ENCODE measurements at regions not wholly inside any gene's neighbourhood (a gene's known extent, or its start where the extent isn't known, plus 50 kb on each side); places are given as distances from the start of the nearest gene placed in this dataset.

DNA sequence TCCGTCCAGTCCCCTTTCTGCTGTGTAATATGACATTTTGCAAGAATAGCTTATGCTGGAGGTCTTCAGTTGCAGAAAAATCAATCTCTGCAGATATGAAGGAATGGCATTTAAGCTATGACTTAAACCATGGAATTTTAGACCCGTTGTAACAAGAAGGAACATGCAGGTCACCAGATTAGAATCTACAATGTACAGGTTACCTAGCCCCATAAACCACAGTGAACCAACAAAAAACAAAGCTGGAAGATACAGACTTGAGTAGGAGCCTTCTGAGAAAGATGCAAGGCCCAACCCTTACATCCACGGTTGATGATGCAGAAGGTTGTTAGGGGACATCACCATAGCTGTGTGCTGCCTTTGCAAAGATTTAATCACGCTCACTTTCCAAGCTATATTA, 132.5 kb downstream of the WT1 start:
- no peak overlapping the region for H2AFZ ChIP-seq (ENCODE audit: low read length)
- H3K36me3 ChIP-seq (replicated peaks; ENCODE audit: insufficient read depth, low read length) = no peaks in the 10 kb centered on the region
- TF ChIP-seq, protein P1, sequence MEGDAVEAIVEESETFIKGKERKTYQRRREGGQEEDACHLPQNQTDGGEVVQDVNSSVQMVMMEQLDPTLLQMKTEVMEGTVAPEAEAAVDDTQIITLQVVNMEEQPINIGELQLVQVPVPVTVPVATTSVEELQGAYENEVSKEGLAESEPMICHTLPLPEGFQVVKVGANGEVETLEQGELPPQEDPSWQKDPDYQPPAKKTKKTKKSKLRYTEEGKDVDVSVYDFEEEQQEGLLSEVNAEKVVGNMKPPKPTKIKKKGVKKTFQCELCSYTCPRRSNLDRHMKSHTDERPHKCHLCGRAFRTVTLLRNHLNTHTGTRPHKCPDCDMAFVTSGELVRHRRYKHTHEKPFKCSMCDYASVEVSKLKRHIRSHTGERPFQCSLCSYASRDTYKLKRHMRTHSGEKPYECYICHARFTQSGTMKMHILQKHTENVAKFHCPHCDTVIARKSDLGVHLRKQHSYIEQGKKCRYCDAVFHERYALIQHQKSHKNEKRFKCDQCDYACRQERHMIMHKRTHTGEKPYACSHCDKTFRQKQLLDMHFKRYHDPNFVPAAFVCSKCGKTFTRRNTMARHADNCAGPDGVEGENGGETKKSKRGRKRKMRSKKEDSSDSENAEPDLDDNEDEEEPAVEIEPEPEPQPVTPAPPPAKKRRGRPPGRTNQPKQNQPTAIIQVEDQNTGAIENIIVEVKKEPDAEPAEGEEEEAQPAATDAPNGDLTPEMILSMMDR (IDR thresholded peaks at IDR 0.05; ENCODE audit: low read length) = no peak
- TF ChIP-seq EZH2phosphoT487 (IDR thresholded peaks at IDR 0.05; ENCODE audit: low read length) = no peak
- no peak for TF ChIP-seq EZH2 (optimal IDR thresholded peaks at IDR 0.05; ENCODE audit: low read depth, low read length)
- H3K9me2 ChIP-seq (replicated peaks; ENCODE audit: insufficient read depth, low read length) = no peaks in the 10 kb centered on the region
- no peaks in the 10 kb centered on the region for H3K4me1 ChIP-seq (ENCODE audit: low read length)
- no peak overlapping the region for H3K4me2 ChIP-seq (ENCODE audit: low read depth, low read length)
- no peak overlapping the region for H3K9ac ChIP-seq (ENCODE audit: low read length)
- H3K27me3 ChIP-seq (replicated peaks; ENCODE audit: insufficient read depth, low read length) = no peaks in the 10 kb centered on the region
- H3K27ac ChIP-seq (ENCODE audit: low read length) = no peak overlapping the region
- H4K20me1 ChIP-seq (ENCODE audit: insufficient read depth, low read length) = no peaks in the 10 kb centered on the region
- H3K79me2 ChIP-seq (ENCODE audit: low read length) = no peaks in the 10 kb centered on the region
- no peaks in the 10 kb centered on the region for H3K9me3 ChIP-seq (replicated peaks; ENCODE audit: insufficient read depth, low read length)
- no peak for DNase-seq
- H3F3A ChIP-seq (ENCODE audit: insufficient read depth, low read length) = no peaks in the 10 kb centered on the region
- H3K4me3 ChIP-seq (ENCODE audit: low read length) = no peak overlapping the region

DNA sequence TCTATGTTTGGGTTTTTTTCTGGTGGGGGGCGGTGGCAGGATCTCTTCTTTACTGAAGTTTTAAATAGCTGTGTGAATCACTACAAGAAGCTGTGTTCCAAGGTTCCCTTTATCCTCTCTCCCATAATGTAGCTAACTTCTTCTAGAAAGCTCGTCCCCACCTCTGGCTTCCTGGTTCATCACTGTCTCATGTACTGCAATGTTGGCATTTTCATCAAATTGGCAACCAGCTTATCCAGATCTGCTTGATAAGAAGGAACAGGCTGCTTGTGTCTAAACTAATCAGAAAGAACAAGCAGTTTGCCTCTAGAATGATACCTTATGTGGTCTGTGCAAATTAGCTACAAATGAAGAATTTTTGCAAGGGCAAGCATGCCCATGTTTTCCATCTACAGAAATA, 130.8 kb downstream of the WT1 start:
- Histone ChIP-seq H3K27me3 (replicated peaks; ENCODE audit: insufficient read depth, low read length) (no peaks in the 10 kb centered on the region), H3K4me1 (ENCODE audit: low read length) (no peaks in the 10 kb centered on the region), H3K9me3 (replicated peaks; ENCODE audit: insufficient read depth, low read length) (no peaks in the 10 kb centered on the region), H3K79me2 (ENCODE audit: low read length) (no peaks in the 10 kb centered on the region), H3K9ac (ENCODE audit: low read length) (no peak overlapping the region), H3K4me3 (ENCODE audit: low read length) (no peak overlapping the region), H3K36me3 (replicated peaks; ENCODE audit: insufficient read depth, low read length) (no peaks in the 10 kb centered on the region), H4K20me1 (ENCODE audit: insufficient read depth, low read length) (no peaks in the 10 kb centered on the region), H3K4me2 (ENCODE audit: low read depth, low read length) (no peak overlapping the region), H3K9me2 (replicated peaks; ENCODE audit: insufficient read depth, low read length) (no peaks in the 10 kb centered on the region), H3F3A (ENCODE audit: insufficient read depth, low read length) (no peaks in the 10 kb centered on the region), H2AFZ (ENCODE audit: low read length) (no peak overlapping the region), H3K27ac (ENCODE audit: low read length) (no peak overlapping the region)
- no peak for DNase-seq
- no peak for TF ChIP-seq EZH2 (optimal IDR thresholded peaks at IDR 0.05; ENCODE audit: low read depth, low read length)
- TF ChIP-seq EZH2phosphoT487 (IDR thresholded peaks at IDR 0.05; ENCODE audit: low read length) = no peak
- TF ChIP-seq, protein P1 (IDR thresholded peaks at IDR 0.05; ENCODE audit: low read length) = no peak

DNA sequence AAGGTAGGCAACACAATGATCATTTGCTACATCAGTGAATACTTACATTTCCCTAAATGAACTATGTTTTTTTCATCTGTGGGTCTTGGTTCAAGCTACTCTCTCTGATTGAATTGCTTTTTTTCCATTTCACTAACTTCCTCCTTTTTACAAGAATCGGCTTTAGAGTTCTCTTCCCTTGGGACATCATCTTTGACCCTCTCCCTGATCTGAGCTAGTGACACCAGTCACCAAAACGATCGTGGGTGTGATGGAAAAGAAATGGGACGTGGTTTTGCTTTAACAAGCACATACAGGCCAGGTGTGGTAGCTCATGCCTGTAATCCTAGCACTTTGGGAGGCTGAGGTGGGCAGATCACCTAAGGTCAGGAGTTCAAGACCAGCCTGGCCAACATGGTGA, 129.9 kb downstream of the WT1 start:
- TF ChIP-seq, protein P1 (IDR thresholded peaks at IDR 0.05; ENCODE audit: low read length) = no peak
- TF ChIP-seq EZH2 (optimal IDR thresholded peaks at IDR 0.05; ENCODE audit: low read depth, low read length) (no peak), EZH2phosphoT487 (IDR thresholded peaks at IDR 0.05; ENCODE audit: low read length) (no peak)
- no peak overlapping the region for H2AFZ ChIP-seq (ENCODE audit: low read length)

More for the DNA sequence above, 129.9 kb downstream of the WT1 start:
- no peaks in the 10 kb centered on the region for H3K4me1 ChIP-seq (ENCODE audit: low read length)
- H3K9me2 ChIP-seq (replicated peaks; ENCODE audit: insufficient read depth, low read length) = no peaks in the 10 kb centered on the region
- no peaks in the 10 kb centered on the region for H3K79me2 ChIP-seq (ENCODE audit: low read length)
- H3K4me2 ChIP-seq (ENCODE audit: low read depth, low read length) = no peak overlapping the region
- no peaks in the 10 kb centered on the region for H3K9me3 ChIP-seq (replicated peaks; ENCODE audit: insufficient read depth, low read length)
- no peaks in the 10 kb centered on the region for H3K36me3 ChIP-seq (replicated peaks; ENCODE audit: insufficient read depth, low read length)
- H3F3A ChIP-seq (ENCODE audit: insufficient read depth, low read length) = no peaks in the 10 kb centered on the region
- no peak for DNase-seq
- H3K4me3 ChIP-seq (ENCODE audit: low read length) = no peak overlapping the region
- H3K27me3 ChIP-seq (replicated peaks; ENCODE audit: insufficient read depth, low read length) = no peaks in the 10 kb centered on the region
- H3K27ac ChIP-seq (ENCODE audit: low read length) = no peak overlapping the region
- H3K9ac ChIP-seq (ENCODE audit: low read length) = no peak overlapping the region
- no peaks in the 10 kb centered on the region for H4K20me1 ChIP-seq (ENCODE audit: insufficient read depth, low read length)

Data from MM.1S (cell line).